WERI-Rb-1 (cell line): ENCODE measurements at regions not wholly inside any gene's neighbourhood (a gene's known extent, or its start where the extent isn't known, plus 50 kb on each side); places are given as distances from the start of the nearest gene placed in this dataset.

Source experiments
- DNase-seq: peaks from one replicate; pipeline ENCODE4 v3.0.0-alpha.2; 2020
- H3K27ac ChIP-seq: fragments of 250-450 bp; sonication (Bioruptor Pico); 2 replicates; pipeline ENCODE4 v1.5.1; 2020; ENCODE audit warnings: mild to moderate bottlenecking, moderate library complexity
- H3K27me3 ChIP-seq: fragments of 250-450 bp; sonication (Bioruptor Pico); 2 replicates; pipeline ENCODE4 v1.5.1; 2021; ENCODE audit warnings: mild to moderate bottlenecking, low read depth, moderate library complexity; ENCODE audit not compliant: insufficient read depth, severe bottlenecking
- H3K36me3 ChIP-seq: fragments of 250-450 bp; sonication (Bioruptor Pico); 2 replicates; pipeline ENCODE4 v1.5.1; 2020; ENCODE audit warnings: mild to moderate bottlenecking, moderate library complexity
- H3K4me3 ChIP-seq: 2 replicates; pipeline ENCODE4 v1.5.1; 2011; ENCODE audit warnings: low read depth, mild to moderate bottlenecking, control low read depth, low read length
- H3K9me3 ChIP-seq: fragments of 250-450 bp; sonication (Bioruptor Pico); 2 replicates; pipeline ENCODE4 v1.5.1; 2021; ENCODE audit warnings: mild to moderate bottlenecking, moderate library complexity; ENCODE audit not compliant: severe bottlenecking
- CTCF ChIP-seq: IDR thresholded peaks from 2 replicates; pipeline ENCODE4 v1.5.1; 2011; ENCODE audit warnings: low read depth, mild to moderate bottlenecking, control low read depth, inconsistent platforms, low read length

GRCh38 chr5:124590686-124591085 is 155.8 kb downstream of the ZNF608 start:
- Histone ChIP-seq H3K4me3 (no peak overlapping the region), H3K9me3 (peaks cover 2% of the 10 kb centered on the region), H3K27me3 (no peaks in the 10 kb centered on the region), H3K27ac (no peak overlapping the region), H3K36me3 (no peaks in the 10 kb centered on the region)
- TF ChIP-seq CTCF = no peak
- no peak for DNase-seq

- no peak overlapping the region for H3K27ac ChIP-seq
- H3K27me3 ChIP-seq = no peaks in the 10 kb centered on the region
- peaks cover 5% of the 10 kb centered on the region for H3K9me3 ChIP-seq
- H3K36me3 ChIP-seq = no peaks in the 10 kb centered on the region
- no peak for TF ChIP-seq CTCF
- no peak overlapping the region for H3K4me3 ChIP-seq
- DNase-seq = no peak
Observed at GRCh38 chr5:124587280-124587679, 159.2 kb downstream of the ZNF608 start.

GRCh38 chr5:124584991-124585715 is 161.3 kb downstream of the ZNF608 start:
- DNase-seq = no peak
- no peak overlapping the region for H3K27ac ChIP-seq
- no peak for TF ChIP-seq CTCF
- no peaks in the 10 kb centered on the region for H3K36me3 ChIP-seq
- H3K4me3 ChIP-seq = no peak overlapping the region
- peaks cover 5% of the 10 kb centered on the region for H3K9me3 ChIP-seq
- no peaks in the 10 kb centered on the region for H3K27me3 ChIP-seq

GRCh38 chr5:124583469-124584350 is 162.7 kb downstream of the ZNF608 start:
- H3K9me3 ChIP-seq = peaks cover 3% of the 10 kb centered on the region
- no peak overlapping the region for H3K4me3 ChIP-seq
- H3K27me3 ChIP-seq = no peaks in the 10 kb centered on the region
- DNase-seq = no peak
- no peaks in the 10 kb centered on the region for H3K36me3 ChIP-seq
- TF ChIP-seq CTCF = no peak
- no peak overlapping the region for H3K27ac ChIP-seq

GRCh38 chr5:124582561-124582840 is 163.9 kb downstream of the ZNF608 start:
- H3K9me3 ChIP-seq = peaks cover 3% of the 10 kb centered on the region
- no peak for DNase-seq
- H3K4me3 ChIP-seq = no peak overlapping the region
- H3K36me3 ChIP-seq = no peaks in the 10 kb centered on the region
- no peak for TF ChIP-seq CTCF
- no peaks in the 10 kb centered on the region for H3K27me3 ChIP-seq
- no peak overlapping the region for H3K27ac ChIP-seq
